Epithelial cell of esophagus (primary cell): ENCODE measurements at regions not wholly inside any gene's neighbourhood (a gene's known extent, or its start where the extent isn't known, plus 50 kb on each side); places are given as distances from the start of the nearest gene placed in this dataset.

Experiments
- DNase-seq: peaks from one replicate; pipeline ENCODE4 v3.0.0; 2010; ENCODE audit warnings: low read depth
- H3K4me3 ChIP-seq: 2 replicates; pipeline ENCODE4 v1.5.1; 2011; ENCODE audit warnings: mild to moderate bottlenecking, low read length, control low read depth
- CTCF ChIP-seq: IDR thresholded peaks from 2 replicates; pipeline ENCODE4 v1.5.1; 2011; ENCODE audit warnings: low read depth, mild to moderate bottlenecking, low read length, control low read depth, inconsistent platforms; ENCODE audit not compliant: insufficient read depth; ENCODE audit errors: missing control alignments

- TF ChIP-seq CTCF, result no peak
- DNase-seq, result no peak
Measured at GRCh38 chr6:48813836-48814235, 649.2 kb downstream of the MMUT start.

GRCh38 chr6:48809700-48810099 is 653.4 kb downstream of the MMUT start:
- no peak overlapping the region for H3K4me3 ChIP-seq
- TF ChIP-seq CTCF, result no peak
- no peak for DNase-seq

More at GRCh38 chr6:48813836-48814235, 649.2 kb downstream of the MMUT start:
- no peak overlapping the region for H3K4me3 ChIP-seq

GRCh38 chr6:48809245-48809644 is 653.8 kb downstream of the MMUT start:
- TF ChIP-seq CTCF, result no peak
- peak; percentile 18 for DNase-seq
- H3K4me3 ChIP-seq, result no peak overlapping the region

- no peak overlapping the region for H3K4me3 ChIP-seq
- DNase-seq, result no peak
- no peak for TF ChIP-seq CTCF
Measured at GRCh38 chr6:48798296-48798695, 664.8 kb downstream of the MMUT start.

GRCh38 chr6:48782225-48782624 is 671.2 kb upstream of the PTCHD4 start:
- DNase-seq, result peak; percentile 30
- H3K4me3 ChIP-seq, result no peak overlapping the region
- no peak for TF ChIP-seq CTCF

GRCh38 chr6:48777411-48777810 is 666.4 kb upstream of the PTCHD4 start:
- H3K4me3 ChIP-seq, result no peak overlapping the region
- no peak for TF ChIP-seq CTCF
- peak; percentile 87 for DNase-seq

GRCh38 chr6:48775157-48775556 is 664.2 kb upstream of the PTCHD4 start:
- no peak for TF ChIP-seq CTCF
- no peak for DNase-seq
- no peak overlapping the region for H3K4me3 ChIP-seq
